ENCODE measurements at regions not wholly inside any gene's neighbourhood (a gene's known extent, or its start where the extent isn't known, plus 50 kb on each side); places are given as distances from the start of the nearest gene placed in this dataset.

GRCh38 chr3:31476209-31476608 lies 56.5 kb upstream of the STT3B start:
- no peak for TF ChIP-seq CTCF (IDR thresholded peaks at IDR 0.05)
- TF ChIP-seq POLR2A (IDR thresholded peaks at IDR 0.05): no peak
